K562 (cell line): ENCODE measurements at regions not wholly inside any gene's neighbourhood (a gene's known extent, or its start where the extent isn't known, plus 50 kb on each side); places are given as distances from the start of the nearest gene placed in this dataset.

Source experiments
- ATAC-seq: fragments of 200-7000 bp; cut with Tn5 transposase; 3 replicates; pipeline ENCODE4 v1.9.1; 2020; ENCODE audit warnings: moderate library complexity
- BruUV-seq: library from RNA; stranded (reverse); fragments of 400-500 nt; replicated peaks from 2 replicates; lab custom pipeline; 2021; lab: Mats Ljungman, UMichigan
- CTCF ChIA-PET: fragments of 300-600 bp; formaldehyde crosslinking; extraction: SDS; loops from one replicate; lab custom pipeline; 2021; ENCODE audit warnings: low intra/inter-chr PET ratio; lab: Yijun Ruan, JAX
- POLR2A ChIA-PET: fragments of 300-600, 350-650 bp; sonication (Branson Sonifier 250); formaldehyde crosslinking; extraction: SDS; loops from one replicate; lab custom pipeline; 2021; ENCODE audit warnings: antibody characterized with exemption, inconsistent platforms; lab: Yijun Ruan, JAX
- DNase-seq, 4 experiments: peaks; one replicate each; pipeline versions ENCODE4 v3.0.0 to v3.0.0-alpha.2; 2011 to 2018; ENCODE audit warnings: low spot score in 3 of 4, mixed read lengths in 3 of 4; ENCODE audit errors: extremely low read depth in 1 of 4
- FAIRE-seq: peaks from 2 replicates; lab custom pipeline; 2011; peaks lifted over from hg19 to GRCh38; lab: Jason Lieb, UNC
- H2AFZ ChIP-seq: 2 replicates; pipeline ENCODE4 v1.6.0; 2011; ENCODE audit warnings: low read depth, low read length, control low read depth, inconsistent platforms
- H3K27ac ChIP-seq: fragments of 200-600 bp; 3 replicates; pipeline ENCODE4 v1.8.0; 2011; ENCODE audit warnings: low read depth, mild to moderate bottlenecking, control low read depth, inconsistent platforms, low read length, moderate library complexity, mixed read lengths; ENCODE audit errors: extremely low read depth
- H3K27me3 ChIP-seq, 2 experiments: fragments of 300-600 bp in 1 of 2; 2 replicates in 1 of 2; 3 replicates in 1 of 2; pipeline versions ENCODE4 v1.6.0 to v1.8.0; 2011; ENCODE audit warnings: inconsistent platforms in 2 of 2, low read length in 2 of 2, mild to moderate bottlenecking in 1 of 2, mixed read lengths in 1 of 2, moderate library complexity in 1 of 2; ENCODE audit not compliant: control insufficient read depth in 2 of 2, insufficient read depth in 2 of 2
- H3K36me3 ChIP-seq: fragments of 300-600 bp; 3 replicates; pipeline ENCODE4 v1.8.0; 2011; ENCODE audit warnings: mild to moderate bottlenecking, low read length, inconsistent platforms; ENCODE audit not compliant: control insufficient read depth, insufficient read depth
- H3K4me1 ChIP-seq, 2 experiments: fragments of 200-600 bp in 1 of 2; replicated peaks in 1 of 2; 2 replicates in 1 of 2; 3 replicates in 1 of 2; pipeline versions ENCODE4 v1.5.1 to v1.8.0; 2011; ENCODE audit warnings: inconsistent platforms in 2 of 2, low read length in 2 of 2, mild to moderate bottlenecking in 1 of 2, mixed read lengths in 1 of 2, moderate library complexity in 1 of 2; ENCODE audit not compliant: control insufficient read depth in 2 of 2, insufficient read depth in 2 of 2
- H3K4me2 ChIP-seq: 2 replicates; pipeline ENCODE4 v1.6.1; 2011; ENCODE audit warnings: low read length, control low read depth, inconsistent platforms, mixed read lengths; ENCODE audit not compliant: insufficient read depth
- H3K4me3 ChIP-seq: fragments of 200-600 bp; sonication (generic), shearing (Covaris generic); 2 replicates; pipeline ENCODE4 v1.5.1; 2016; ENCODE audit warnings: control low read depth, inconsistent platforms
- H3K79me2 ChIP-seq: fragments of 200-600 bp; 3 replicates; pipeline ENCODE4 v1.8.0; 2011; ENCODE audit warnings: low read length, inconsistent platforms; ENCODE audit not compliant: control insufficient read depth, insufficient read depth
- H3K9ac ChIP-seq, 2 experiments: 2 replicates each; pipeline versions ENCODE4 v1.6.0 to v1.6.1; 2011; ENCODE audit warnings: low read depth in 2 of 2, low read length in 2 of 2, control low read depth in 1 of 2, inconsistent platforms in 1 of 2, mild to moderate bottlenecking in 1 of 2, mixed read lengths in 1 of 2; ENCODE audit not compliant: insufficient read depth in 1 of 2
- H3K9me1 ChIP-seq: one replicate; pipeline ENCODE4 v1.6.0; 2011; ENCODE audit warnings: inconsistent platforms, mild to moderate bottlenecking, low read length, moderate library complexity; ENCODE audit not compliant: control insufficient read depth, insufficient read depth
- H3K9me3 ChIP-seq: replicated peaks from 2 replicates; pipeline ENCODE4 v1.5.1; 2011; ENCODE audit warnings: low read depth, low read length, inconsistent platforms; ENCODE audit not compliant: control insufficient read depth, insufficient read depth
- H4K20me1 ChIP-seq: replicated peaks from 2 replicates; pipeline ENCODE4 v1.6.1; 2011; ENCODE audit warnings: low read length, inconsistent platforms, mixed read lengths; ENCODE audit not compliant: control insufficient read depth, insufficient read depth
- CEBPB ChIP-seq: fragments of 450-650 bp; IDR thresholded peaks from 2 replicates; pipeline ENCODE4 v1.6.1; 2016; ENCODE audit warnings: missing genetic modification characterization, missing compliant biosample characterization
- CEBPG ChIP-seq, 3 experiments: fragments of 200-800 bp in 1 of 3; sonication (Bioruptor generic) in 1 of 3; sonication (generic) in 1 of 3; formaldehyde crosslinking in 1 of 3; IDR thresholded peaks in 2 of 3; conservative IDR thresholded peaks in 1 of 3; 2 replicates each; pipeline versions ENCODE4 v1.6.1 to v1.8.0; 2016 to 2022; ENCODE audit warnings: missing compliant biosample characterization in 2 of 3, missing genetic modification characterization in 2 of 3, mild to moderate bottlenecking in 1 of 3, missing genetic modification reagents in 1 of 3
- ELF2 ChIP-seq: fragments of 250-450 bp; sonication (Bioruptor Pico); IDR thresholded peaks from 2 replicates; pipeline ENCODE4 v1.5.0; 2021; ENCODE audit warnings: mild to moderate bottlenecking
- RBM14 ChIP-seq: fragments of 200-400 bp; formaldehyde crosslinking; IDR thresholded peaks from 2 replicates; pipeline ENCODE4 v1.6.1; 2018; ENCODE audit warnings: low read depth, mild to moderate bottlenecking, low read length, moderate library complexity, borderline replicate concordance; ENCODE audit not compliant: insufficient read depth
- WGBS: fragments of 100-300 bp; shearing (Covaris generic); methylation state at CpG from one replicate; pipeline ENCODE4 v1.1.6; 2016; ENCODE audit warnings: low coverage, mixed read lengths; ENCODE audit not compliant: insufficient coverage; ENCODE audit errors: missing lambda C conversion rate; 5-methylcytosine and 5-hydroxymethylcytosine counted together
- in situ Hi-C: fragments of 300-500 bp; cut with MboI; formaldehyde crosslinking; loops from 4 replicates; pipeline ENCODE4 v1.15.0; 2018; ENCODE audit warnings: inconsistent platforms, mixed read lengths
- intact Hi-C: fragments of 100-400 bp; cut with micrococcal nuclease; formaldehyde crosslinking; loops from 2 replicates; pipeline ENCODE4 v1.14.2; 2022
- TF ChIP-seq, protein P1 (sequence below), 2 experiments: fragments of 450-650 bp in 1 of 2; sonication (generic) in 1 of 2; formaldehyde crosslinking in 1 of 2; IDR thresholded peaks in 1 of 2; conservative IDR thresholded peaks in 1 of 2; 2 replicates each; pipeline versions ENCODE4 v1.6.1 to v1.8.1; 2016 to 2023; ENCODE audit warnings: mild to moderate bottlenecking in 2 of 2, moderate library complexity in 2 of 2, inconsistent platforms in 1 of 2, missing genetic modification reagents in 1 of 2
- TF ChIP-seq, protein P2 (sequence below): sonication (generic); formaldehyde crosslinking; IDR thresholded peaks from 2 replicates; pipeline ENCODE4 v1.8.0; 2022; ENCODE audit warnings: missing genetic modification reagents, mild to moderate bottlenecking, borderline replicate concordance

DNA sequence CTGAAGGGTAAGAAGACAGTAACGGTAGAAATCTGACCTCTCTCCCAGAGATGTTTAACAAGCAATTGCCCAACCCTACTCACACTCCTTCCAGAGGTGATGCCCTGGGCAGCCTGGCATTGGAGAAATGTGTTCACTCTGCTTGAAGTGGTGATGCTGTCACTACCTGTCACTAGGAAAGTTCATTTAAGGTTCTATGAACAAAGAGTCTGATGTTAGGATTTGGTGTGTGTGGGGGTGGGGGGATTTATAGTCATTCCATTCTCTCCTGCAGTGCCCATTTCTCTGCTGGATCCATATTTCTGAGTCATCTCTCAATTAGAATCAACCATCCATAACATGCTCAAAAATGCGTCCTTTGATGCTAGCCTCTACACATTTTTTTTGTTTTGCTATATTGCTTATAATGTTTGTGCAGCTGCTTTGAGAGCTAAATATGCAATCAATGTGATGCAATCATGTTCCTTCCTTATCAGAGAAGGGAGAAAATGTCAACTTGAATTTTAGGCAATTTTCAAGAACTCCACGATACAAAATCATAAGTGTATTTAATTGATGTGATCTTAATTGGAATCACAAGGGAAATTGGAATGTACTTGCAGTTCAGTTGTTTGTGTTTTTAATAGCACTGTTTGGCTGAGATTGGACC is 173.9 kb downstream of the DUSP10 start:
- ATAC-seq (no peak), DNase-seq (no peak), FAIRE-seq (no peak)
- H3K9me3 ChIP-seq, result no peaks in the 10 kb centered on the region
- CTCF ChIA-PET, result no interaction called here
- H3K4me2 ChIP-seq, result no peak overlapping the region
- no peak for TF ChIP-seq RBM14
- no peak for TF ChIP-seq CEBPG (CRISPR knock-in tag; IDR thresholded peaks at IDR 0.05)
- peak; percentile 59 to 78 for TF ChIP-seq CEBPG (tag; conservative IDR thresholded peaks at IDR 0.05 in 1 of 2, IDR thresholded peaks at IDR 0.05 in 1 of 2)
- TF ChIP-seq, protein P1, sequence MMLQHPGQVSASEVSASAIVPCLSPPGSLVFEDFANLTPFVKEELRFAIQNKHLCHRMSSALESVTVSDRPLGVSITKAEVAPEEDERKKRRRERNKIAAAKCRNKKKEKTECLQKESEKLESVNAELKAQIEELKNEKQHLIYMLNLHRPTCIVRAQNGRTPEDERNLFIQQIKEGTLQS (IDR thresholded peaks at IDR 0.05), result 0 out of 2 replicates have a peak, but pooled peaks have one; percentile 8
- TF ChIP-seq, protein P1 (CRISPR knock-in tag; conservative IDR thresholded peaks at IDR 0.05), result no peak
- TF ChIP-seq, protein P2, sequence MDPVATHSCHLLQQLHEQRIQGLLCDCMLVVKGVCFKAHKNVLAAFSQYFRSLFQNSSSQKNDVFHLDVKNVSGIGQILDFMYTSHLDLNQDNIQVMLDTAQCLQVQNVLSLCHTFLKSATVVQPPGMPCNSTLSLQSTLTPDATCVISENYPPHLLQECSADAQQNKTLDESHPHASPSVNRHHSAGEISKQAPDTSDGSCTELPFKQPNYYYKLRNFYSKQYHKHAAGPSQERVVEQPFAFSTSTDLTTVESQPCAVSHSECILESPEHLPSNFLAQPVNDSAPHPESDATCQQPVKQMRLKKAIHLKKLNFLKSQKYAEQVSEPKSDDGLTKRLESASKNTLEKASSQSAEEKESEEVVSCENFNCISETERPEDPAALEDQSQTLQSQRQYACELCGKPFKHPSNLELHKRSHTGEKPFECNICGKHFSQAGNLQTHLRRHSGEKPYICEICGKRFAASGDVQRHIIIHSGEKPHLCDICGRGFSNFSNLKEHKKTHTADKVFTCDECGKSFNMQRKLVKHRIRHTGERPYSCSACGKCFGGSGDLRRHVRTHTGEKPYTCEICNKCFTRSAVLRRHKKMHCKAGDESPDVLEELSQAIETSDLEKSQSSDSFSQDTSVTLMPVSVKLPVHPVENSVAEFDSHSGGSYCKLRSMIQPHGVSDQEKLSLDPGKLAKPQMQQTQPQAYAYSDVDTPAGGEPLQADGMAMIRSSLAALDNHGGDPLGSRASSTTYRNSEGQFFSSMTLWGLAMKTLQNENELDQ (CRISPR knock-in tag), result no peak
- TF ChIP-seq ELF2 (CRISPR knock-in tag), result no peak
- TF ChIP-seq CEBPB, result peak; percentile 75
- TF ChIP-seq, all 486 proteins: peak for 3
- Histone ChIP-seq H3K4me1 (no peaks in the 10 kb centered on the region; a peak in 1 of 5 replicates), H3K27ac (no peak overlapping the region), H3K4me3 (no peak overlapping the region), H4K20me1 (no peaks in the 10 kb centered on the region), H3K27me3 (no peaks in the 10 kb centered on the region), H3K9me1 (no peaks in the 10 kb centered on the region), H3K9ac (no peak overlapping the region), H3K36me3 (no peaks in the 10 kb centered on the region), H2AFZ (no peak overlapping the region), H3K79me2 (no peaks in the 10 kb centered on the region)
- 11% methylated on average over 3 of the region's 3 CpGs for WGBS
- POLR2A ChIA-PET, result interaction anchor here (0.6 kb wide), 1 partner anchor 164 kb away, joined by 3 read pairs; no protein-coding TSS in a partner anchor
- in situ Hi-C loops (no loop called here), intact Hi-C loops (no loop called here)
- no TSS peak for BruUV-seq
